K562 (cell line): ENCODE measurements at regions not wholly inside any gene's neighbourhood (a gene's known extent, or its start where the extent isn't known, plus 50 kb on each side); places are given as distances from the start of the nearest gene placed in this dataset.

Source experiments
- ATAC-seq: fragments of 200-7000 bp; cut with Tn5 transposase; 3 replicates; pipeline ENCODE4 v1.9.1; 2020; ENCODE audit warnings: moderate library complexity
- BruUV-seq: library from RNA; stranded (reverse); fragments of 400-500 nt; replicated peaks from 2 replicates; lab custom pipeline; 2021; lab: Mats Ljungman, UMichigan
- CTCF ChIA-PET: fragments of 300-600 bp; formaldehyde crosslinking; extraction: SDS; loops from one replicate; lab custom pipeline; 2021; ENCODE audit warnings: low intra/inter-chr PET ratio; lab: Yijun Ruan, JAX
- POLR2A ChIA-PET: fragments of 300-600, 350-650 bp; sonication (Branson Sonifier 250); formaldehyde crosslinking; extraction: SDS; loops from one replicate; lab custom pipeline; 2021; ENCODE audit warnings: antibody characterized with exemption, inconsistent platforms; lab: Yijun Ruan, JAX
- DNase-seq, 4 experiments: peaks; one replicate each; pipeline versions ENCODE4 v3.0.0 to v3.0.0-alpha.2; 2011 to 2018; ENCODE audit warnings: low spot score in 3 of 4, mixed read lengths in 3 of 4; ENCODE audit errors: extremely low read depth in 1 of 4
- FAIRE-seq: peaks from 2 replicates; lab custom pipeline; 2011; peaks lifted over from hg19 to GRCh38; lab: Jason Lieb, UNC
- H2AFZ ChIP-seq: 2 replicates; pipeline ENCODE4 v1.6.0; 2011; ENCODE audit warnings: low read depth, low read length, control low read depth, inconsistent platforms
- H3K27ac ChIP-seq: fragments of 200-600 bp; 3 replicates; pipeline ENCODE4 v1.8.0; 2011; ENCODE audit warnings: low read depth, mild to moderate bottlenecking, control low read depth, inconsistent platforms, low read length, moderate library complexity, mixed read lengths; ENCODE audit errors: extremely low read depth
- H3K27me3 ChIP-seq, 2 experiments: fragments of 300-600 bp in 1 of 2; 2 replicates in 1 of 2; 3 replicates in 1 of 2; pipeline versions ENCODE4 v1.6.0 to v1.8.0; 2011; ENCODE audit warnings: inconsistent platforms in 2 of 2, low read length in 2 of 2, mild to moderate bottlenecking in 1 of 2, mixed read lengths in 1 of 2, moderate library complexity in 1 of 2; ENCODE audit not compliant: control insufficient read depth in 2 of 2, insufficient read depth in 2 of 2
- H3K36me3 ChIP-seq: fragments of 300-600 bp; 3 replicates; pipeline ENCODE4 v1.8.0; 2011; ENCODE audit warnings: mild to moderate bottlenecking, low read length, inconsistent platforms; ENCODE audit not compliant: control insufficient read depth, insufficient read depth
- H3K4me1 ChIP-seq, 2 experiments: fragments of 200-600 bp in 1 of 2; replicated peaks in 1 of 2; 2 replicates in 1 of 2; 3 replicates in 1 of 2; pipeline versions ENCODE4 v1.5.1 to v1.8.0; 2011; ENCODE audit warnings: inconsistent platforms in 2 of 2, low read length in 2 of 2, mild to moderate bottlenecking in 1 of 2, mixed read lengths in 1 of 2, moderate library complexity in 1 of 2; ENCODE audit not compliant: control insufficient read depth in 2 of 2, insufficient read depth in 2 of 2
- H3K4me2 ChIP-seq: 2 replicates; pipeline ENCODE4 v1.6.1; 2011; ENCODE audit warnings: low read length, control low read depth, inconsistent platforms, mixed read lengths; ENCODE audit not compliant: insufficient read depth
- H3K4me3 ChIP-seq: fragments of 200-600 bp; sonication (generic), shearing (Covaris generic); 2 replicates; pipeline ENCODE4 v1.5.1; 2016; ENCODE audit warnings: control low read depth, inconsistent platforms
- H3K79me2 ChIP-seq: fragments of 200-600 bp; 3 replicates; pipeline ENCODE4 v1.8.0; 2011; ENCODE audit warnings: low read length, inconsistent platforms; ENCODE audit not compliant: control insufficient read depth, insufficient read depth
- H3K9ac ChIP-seq, 2 experiments: 2 replicates each; pipeline versions ENCODE4 v1.6.0 to v1.6.1; 2011; ENCODE audit warnings: low read depth in 2 of 2, low read length in 2 of 2, control low read depth in 1 of 2, inconsistent platforms in 1 of 2, mild to moderate bottlenecking in 1 of 2, mixed read lengths in 1 of 2; ENCODE audit not compliant: insufficient read depth in 1 of 2
- H3K9me1 ChIP-seq: one replicate; pipeline ENCODE4 v1.6.0; 2011; ENCODE audit warnings: inconsistent platforms, mild to moderate bottlenecking, low read length, moderate library complexity; ENCODE audit not compliant: control insufficient read depth, insufficient read depth
- H3K9me3 ChIP-seq: replicated peaks from 2 replicates; pipeline ENCODE4 v1.5.1; 2011; ENCODE audit warnings: low read depth, low read length, inconsistent platforms; ENCODE audit not compliant: control insufficient read depth, insufficient read depth
- H4K20me1 ChIP-seq: replicated peaks from 2 replicates; pipeline ENCODE4 v1.6.1; 2011; ENCODE audit warnings: low read length, inconsistent platforms, mixed read lengths; ENCODE audit not compliant: control insufficient read depth, insufficient read depth
- BMI1 ChIP-seq: fragments of 150-350 bp; IDR thresholded peaks from 2 replicates; pipeline ENCODE4 v1.6.1; 2014; ENCODE audit warnings: low read length
- CTBP1 ChIP-seq: fragments of 450-650 bp; IDR thresholded peaks from 2 replicates; pipeline ENCODE4 v1.6.1; 2016; ENCODE audit warnings: borderline replicate concordance
- SMAD2 ChIP-seq: fragments of 150-350 bp; IDR thresholded peaks from 2 replicates; pipeline ENCODE4 v1.6.1; 2014; ENCODE audit warnings: low read depth, mild to moderate bottlenecking, low read length
- ZNF143 ChIP-seq: sonication (generic); formaldehyde crosslinking; IDR thresholded peaks from 2 replicates; pipeline ENCODE4 v1.9.0; 2022; ENCODE audit warnings: mild to moderate bottlenecking, missing genetic modification reagents
- ZNF263 ChIP-seq: sonication (generic); formaldehyde crosslinking; IDR thresholded peaks from 2 replicates; pipeline ENCODE4 v1.8.0; 2022; ENCODE audit warnings: mild to moderate bottlenecking, missing genetic modification reagents, borderline replicate concordance
- ZNF589 ChIP-seq: fragments of 200-800 bp; sonication (Bioruptor generic); IDR thresholded peaks from 2 replicates; pipeline ENCODE4 v1.6.1; 2016; ENCODE audit warnings: low read depth, missing genetic modification characterization, missing compliant biosample characterization
- WGBS: fragments of 100-300 bp; shearing (Covaris generic); methylation state at CpG from one replicate; pipeline ENCODE4 v1.1.6; 2016; ENCODE audit warnings: low coverage, mixed read lengths; ENCODE audit not compliant: insufficient coverage; ENCODE audit errors: missing lambda C conversion rate; 5-methylcytosine and 5-hydroxymethylcytosine counted together
- in situ Hi-C: fragments of 300-500 bp; cut with MboI; formaldehyde crosslinking; loops from 4 replicates; pipeline ENCODE4 v1.15.0; 2018; ENCODE audit warnings: inconsistent platforms, mixed read lengths
- intact Hi-C: fragments of 100-400 bp; cut with micrococcal nuclease; formaldehyde crosslinking; loops from 2 replicates; pipeline ENCODE4 v1.14.2; 2022
- TF ChIP-seq, protein P1 (sequence below), 3 experiments: fragments of 200-800 bp in 1 of 3; fragments of 250-450 bp in 1 of 3; fragments of 450-650 bp in 1 of 3; sonication (Bioruptor Pico) in 1 of 3; sonication (Bioruptor generic) in 1 of 3; formaldehyde crosslinking in 1 of 3; IDR thresholded peaks; 2 replicates each; pipeline versions ENCODE4 v1.6.1 to v1.8.0; 2016 to 2022; ENCODE audit warnings: mild to moderate bottlenecking in 2 of 3, missing genetic modification characterization in 2 of 3, missing compliant biosample characterization in 1 of 3, moderate library complexity in 1 of 3
- TF ChIP-seq, protein P2 (sequence below): sonication (generic); formaldehyde crosslinking; IDR thresholded peaks from 2 replicates; pipeline ENCODE4 v1.8.1; 2023; ENCODE audit warnings: mild to moderate bottlenecking, missing genetic modification reagents
- TF ChIP-seq, protein P3 (sequence below): fragments of 150-350 bp; IDR thresholded peaks from 2 replicates; pipeline ENCODE4 v1.6.1; 2014; ENCODE audit warnings: low read depth, mild to moderate bottlenecking, low read length, borderline replicate concordance

DNA sequence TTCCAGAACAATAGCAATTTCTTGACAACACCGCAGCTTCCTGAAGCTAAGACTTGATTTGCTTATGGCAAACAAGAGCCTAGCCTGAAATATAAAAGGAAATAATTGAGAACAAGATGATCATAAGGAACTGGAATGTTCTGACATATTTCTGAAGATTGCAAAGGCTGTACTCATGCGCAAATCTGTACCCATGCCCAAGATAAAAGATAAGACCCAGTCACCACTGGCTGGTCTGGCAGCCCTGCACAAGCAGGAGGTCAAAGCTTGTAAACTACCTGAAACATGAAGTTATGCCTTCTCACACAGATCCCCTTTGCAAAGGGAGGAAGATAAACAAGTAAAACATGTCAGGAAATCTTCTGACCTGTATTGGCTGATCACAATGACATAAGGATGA is 160.8 kb upstream of the GYPC start (continued):
- TF ChIP-seq, protein P1, sequence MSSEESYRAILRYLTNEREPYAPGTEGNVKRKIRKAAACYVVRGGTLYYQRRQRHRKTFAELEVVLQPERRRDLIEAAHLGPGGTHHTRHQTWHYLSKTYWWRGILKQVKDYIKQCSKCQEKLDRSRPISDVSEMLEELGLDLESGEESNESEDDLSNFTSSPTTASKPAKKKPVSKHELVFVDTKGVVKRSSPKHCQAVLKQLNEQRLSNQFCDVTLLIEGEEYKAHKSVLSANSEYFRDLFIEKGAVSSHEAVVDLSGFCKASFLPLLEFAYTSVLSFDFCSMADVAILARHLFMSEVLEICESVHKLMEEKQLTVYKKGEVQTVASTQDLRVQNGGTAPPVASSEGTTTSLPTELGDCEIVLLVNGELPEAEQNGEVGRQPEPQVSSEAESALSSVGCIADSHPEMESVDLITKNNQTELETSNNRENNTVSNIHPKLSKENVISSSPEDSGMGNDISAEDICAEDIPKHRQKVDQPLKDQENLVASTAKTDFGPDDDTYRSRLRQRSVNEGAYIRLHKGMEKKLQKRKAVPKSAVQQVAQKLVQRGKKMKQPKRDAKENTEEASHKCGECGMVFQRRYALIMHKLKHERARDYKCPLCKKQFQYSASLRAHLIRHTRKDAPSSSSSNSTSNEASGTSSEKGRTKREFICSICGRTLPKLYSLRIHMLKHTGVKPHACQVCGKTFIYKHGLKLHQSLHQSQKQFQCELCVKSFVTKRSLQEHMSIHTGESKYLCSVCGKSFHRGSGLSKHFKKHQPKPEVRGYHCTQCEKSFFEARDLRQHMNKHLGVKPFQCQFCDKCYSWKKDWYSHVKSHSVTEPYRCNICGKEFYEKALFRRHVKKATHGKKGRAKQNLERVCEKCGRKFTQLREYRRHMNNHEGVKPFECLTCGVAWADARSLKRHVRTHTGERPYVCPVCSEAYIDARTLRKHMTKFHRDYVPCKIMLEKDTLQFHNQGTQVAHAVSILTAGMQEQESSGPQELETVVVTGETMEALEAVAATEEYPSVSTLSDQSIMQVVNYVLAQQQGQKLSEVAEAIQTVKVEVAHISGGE (CRISPR knock-in tag; IDR thresholded peaks at IDR 0.05): no peak
- TF ChIP-seq ZNF143 (CRISPR knock-in tag) (no peak), ZNF589 (CRISPR knock-in tag) (no peak), SMAD2 (no peak)
- TF ChIP-seq, all 486 proteins: peak for 0

DNA sequence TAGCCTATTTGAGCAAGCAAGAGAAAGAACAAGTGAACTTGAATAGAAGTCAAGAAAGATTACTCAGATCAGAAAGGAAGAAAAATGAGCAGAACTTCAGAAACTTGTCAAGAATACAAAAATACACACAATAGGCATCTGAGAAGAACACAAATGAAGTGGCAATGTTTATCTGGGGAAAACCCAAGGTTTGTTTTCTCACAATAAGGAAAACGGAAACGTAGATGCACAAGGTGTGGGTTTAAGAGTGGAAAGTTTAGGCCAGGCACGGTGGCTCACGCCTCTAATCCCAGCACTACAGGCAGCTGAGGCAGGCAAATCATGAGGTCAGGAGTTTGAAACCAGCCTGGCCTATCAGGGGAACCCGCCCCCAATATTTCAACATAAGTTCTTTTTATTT is 159.5 kb upstream of the GYPC start:
- WGBS: 0% methylated on average over 5 of the region's 5 CpGs
- Histone ChIP-seq H3K79me2 (no peaks in the 10 kb centered on the region), H3K27me3 (no peaks in the 10 kb centered on the region), H3K27ac (no peak overlapping the region), H3K9me3 (no peaks in the 10 kb centered on the region), H3K4me3 (no peak overlapping the region), H3K4me1 (no peaks in the 10 kb centered on the region), H2AFZ (no peak overlapping the region), H3K9me1 (no peaks in the 10 kb centered on the region), H3K9ac (no peak overlapping the region), H4K20me1 (no peaks in the 10 kb centered on the region), H3K4me2 (no peak overlapping the region), H3K36me3 (no peaks in the 10 kb centered on the region)
- intact Hi-C loops (no loop called here), in situ Hi-C loops (no loop called here)
- no peak for DNase-seq
- BruUV-seq: no TSS peak
- POLR2A ChIA-PET: no interaction called here
- CTCF ChIA-PET: no interaction called here
- ATAC-seq: no peak
- no peak for FAIRE-seq
- TF ChIP-seq, protein P2, sequence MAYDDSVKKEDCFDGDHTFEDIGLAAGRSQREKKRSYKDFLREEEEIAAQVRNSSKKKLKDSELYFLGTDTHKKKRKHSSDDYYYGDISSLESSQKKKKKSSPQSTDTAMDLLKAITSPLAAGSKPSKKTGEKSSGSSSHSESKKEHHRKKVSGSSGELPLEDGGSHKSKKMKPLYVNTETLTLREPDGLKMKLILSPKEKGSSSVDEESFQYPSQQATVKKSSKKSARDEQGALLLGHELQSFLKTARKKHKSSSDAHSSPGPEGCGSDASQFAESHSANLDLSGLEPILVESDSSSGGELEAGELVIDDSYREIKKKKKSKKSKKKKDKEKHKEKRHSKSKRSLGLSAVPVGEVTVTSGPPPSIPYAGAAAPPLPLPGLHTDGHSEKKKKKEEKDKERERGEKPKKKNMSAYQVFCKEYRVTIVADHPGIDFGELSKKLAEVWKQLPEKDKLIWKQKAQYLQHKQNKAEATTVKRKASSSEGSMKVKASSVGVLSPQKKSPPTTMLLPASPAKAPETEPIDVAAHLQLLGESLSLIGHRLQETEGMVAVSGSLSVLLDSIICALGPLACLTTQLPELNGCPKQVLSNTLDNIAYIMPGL (CRISPR knock-in tag): no peak
- TF ChIP-seq ZNF263 (CRISPR knock-in tag) (no peak), CTBP1 (no peak), BMI1 (no peak)
- TF ChIP-seq, protein P3, sequence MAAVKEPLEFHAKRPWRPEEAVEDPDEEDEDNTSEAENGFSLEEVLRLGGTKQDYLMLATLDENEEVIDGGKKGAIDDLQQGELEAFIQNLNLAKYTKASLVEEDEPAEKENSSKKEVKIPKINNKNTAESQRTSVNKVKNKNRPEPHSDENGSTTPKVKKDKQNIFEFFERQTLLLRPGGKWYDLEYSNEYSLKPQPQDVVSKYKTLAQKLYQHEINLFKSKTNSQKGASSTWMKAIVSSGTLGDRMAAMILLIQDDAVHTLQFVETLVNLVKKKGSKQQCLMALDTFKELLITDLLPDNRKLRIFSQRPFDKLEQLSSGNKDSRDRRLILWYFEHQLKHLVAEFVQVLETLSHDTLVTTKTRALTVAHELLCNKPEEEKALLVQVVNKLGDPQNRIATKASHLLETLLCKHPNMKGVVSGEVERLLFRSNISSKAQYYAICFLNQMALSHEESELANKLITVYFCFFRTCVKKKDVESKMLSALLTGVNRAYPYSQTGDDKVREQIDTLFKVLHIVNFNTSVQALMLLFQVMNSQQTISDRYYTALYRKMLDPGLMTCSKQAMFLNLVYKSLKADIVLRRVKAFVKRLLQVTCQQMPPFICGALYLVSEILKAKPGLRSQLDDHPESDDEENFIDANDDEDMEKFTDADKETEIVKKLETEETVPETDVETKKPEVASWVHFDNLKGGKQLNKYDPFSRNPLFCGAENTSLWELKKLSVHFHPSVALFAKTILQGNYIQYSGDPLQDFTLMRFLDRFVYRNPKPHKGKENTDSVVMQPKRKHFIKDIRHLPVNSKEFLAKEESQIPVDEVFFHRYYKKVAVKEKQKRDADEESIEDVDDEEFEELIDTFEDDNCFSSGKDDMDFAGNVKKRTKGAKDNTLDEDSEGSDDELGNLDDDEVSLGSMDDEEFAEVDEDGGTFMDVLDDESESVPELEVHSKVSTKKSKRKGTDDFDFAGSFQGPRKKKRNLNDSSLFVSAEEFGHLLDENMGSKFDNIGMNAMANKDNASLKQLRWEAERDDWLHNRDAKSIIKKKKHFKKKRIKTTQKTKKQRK: no peak
